SK-N-SH (cell line): ENCODE measurements at regions not wholly inside any gene's neighbourhood (a gene's known extent, or its start where the extent isn't known, plus 50 kb on each side); places are given as distances from the start of the nearest gene placed in this dataset.

ENCODE experiments used
- CTCF ChIA-PET: fragments of 300-600, 350-600 bp; formaldehyde crosslinking; extraction: SDS; loops from one replicate; lab custom pipeline; 2021; lab: Yijun Ruan, JAX
- POLR2A ChIA-PET: fragments of 350-600 bp; sonication (Branson Sonifier 250); formaldehyde crosslinking; extraction: SDS; loops from one replicate; lab custom pipeline; 2020; ENCODE audit warnings: antibody characterized with exemption, inconsistent platforms; lab: Yijun Ruan, JAX
- DNase-seq: peaks from one replicate; pipeline ENCODE4 v3.0.0; 2012
- H2AFZ ChIP-seq: fragments of 200-600 bp; sonication (generic); 2 replicates; pipeline ENCODE4 v1.8.1; 2016; ENCODE audit warnings: antibody characterized with exemption, mild to moderate bottlenecking, low read depth
- H3F3A ChIP-seq: fragments of 200-600 bp; sonication (generic); replicated peaks from 2 replicates; pipeline ENCODE3; 2016; ENCODE audit warnings: antibody characterized with exemption, mild to moderate bottlenecking; ENCODE audit not compliant: insufficient read depth
- H3K27ac ChIP-seq, 2 experiments: fragments of 200-500 bp in 1 of 2; fragments of 200-600 bp in 1 of 2; sonication (Bioruptor generic) in 1 of 2; sonication (generic), shearing (Covaris generic) in 1 of 2; 2 replicates each; pipeline versions ENCODE4 v1.5.1 to v1.6.1; 2014 to 2016; ENCODE audit warnings: low read depth in 2 of 2, inconsistent platforms in 1 of 2, low read length in 1 of 2, mild to moderate bottlenecking in 1 of 2, mixed read lengths in 1 of 2
- H3K27me3 ChIP-seq: fragments of 200-600 bp; sonication (generic), shearing (Covaris generic); 2 replicates; pipeline ENCODE4 v1.6.1; 2016; ENCODE audit warnings: mixed run types; ENCODE audit not compliant: insufficient read depth
- H3K36me3 ChIP-seq, 2 experiments: fragments of 200-500 bp in 1 of 2; fragments of 200-600 bp in 1 of 2; sonication (Bioruptor generic) in 1 of 2; sonication (generic) in 1 of 2; replicated peaks in 1 of 2; 2 replicates each; pipeline versions ENCODE3 to v1.5.1; 2014 to 2016; ENCODE audit warnings: low read length in 1 of 2, mild to moderate bottlenecking in 1 of 2; ENCODE audit not compliant: insufficient read depth in 2 of 2, control insufficient read depth in 1 of 2
- H3K4me1 ChIP-seq, 2 experiments: fragments of 200-500 bp in 1 of 2; fragments of 200-600 bp in 1 of 2; sonication (Bioruptor generic) in 1 of 2; sonication (generic), shearing (Covaris generic) in 1 of 2; 2 replicates each; pipeline versions ENCODE4 v1.5.1 to v1.6.1; 2014 to 2016; ENCODE audit warnings: low read depth in 1 of 2, low read length in 1 of 2, mixed run types in 1 of 2; ENCODE audit not compliant: insufficient read depth in 2 of 2, control insufficient read depth in 1 of 2
- H3K4me2 ChIP-seq: fragments of 200-600 bp; sonication (generic), shearing (Covaris generic); 2 replicates; pipeline ENCODE4 v1.6.1; 2017; ENCODE audit warnings: mixed run types
- H3K4me3 ChIP-seq, 2 experiments: fragments of 200-500 bp in 1 of 2; fragments of 200-600 bp in 1 of 2; sonication (Bioruptor generic) in 1 of 2; sonication (generic), shearing (Covaris generic) in 1 of 2; 2 replicates each; pipeline versions ENCODE4 v1.5.1 to v1.8.1; 2014 to 2016; ENCODE audit warnings: low read depth in 2 of 2, inconsistent platforms in 1 of 2, low read length in 1 of 2, mild to moderate bottlenecking in 1 of 2, mixed read lengths in 1 of 2, moderate library complexity in 1 of 2
- H3K79me2 ChIP-seq: fragments of 200-600 bp; sonication (generic); 2 replicates; pipeline ENCODE4 v1.8.1; 2017; ENCODE audit warnings: mild to moderate bottlenecking; ENCODE audit not compliant: insufficient read depth
- H3K9ac ChIP-seq: fragments of 200-600 bp; sonication (generic); 2 replicates; pipeline ENCODE4 v1.6.1; 2017; ENCODE audit warnings: mixed run types
- H3K9me2 ChIP-seq: fragments of 200-600 bp; sonication (generic); 2 replicates; pipeline ENCODE4 v1.6.1; 2017; ENCODE audit warnings: mixed run types
- H3K9me3 ChIP-seq: fragments of 200-600 bp; sonication (generic); 2 replicates; pipeline ENCODE4 v1.6.1; 2017; ENCODE audit warnings: mixed run types, mild to moderate bottlenecking, moderate library complexity
- H4K20me1 ChIP-seq: fragments of 200-600 bp; sonication (generic); 2 replicates; pipeline ENCODE4 v1.6.1; 2017; ENCODE audit warnings: mild to moderate bottlenecking, mixed run types; ENCODE audit not compliant: insufficient read depth
- CTCF ChIP-seq: fragments of 200-600 bp; sonication (generic); IDR thresholded peaks from 2 replicates; pipeline ENCODE4 v1.6.1; 2017; ENCODE audit warnings: antibody characterized with exemption, mild to moderate bottlenecking, moderate library complexity
- ELF1 ChIP-seq: IDR thresholded peaks from 2 replicates; pipeline ENCODE4 v1.4.0; 2012
- GABPA ChIP-seq: IDR thresholded peaks from 2 replicates; pipeline ENCODE4 v1.4.0; 2012; ENCODE audit warnings: low read depth, mild to moderate bottlenecking
- MAX ChIP-seq: IDR thresholded peaks from 2 replicates; pipeline ENCODE4 v1.4.0; 2012; ENCODE audit warnings: low read depth
- MEF2A ChIP-seq: IDR thresholded peaks from 2 replicates; pipeline ENCODE4 v1.4.0; 2012; ENCODE audit warnings: low read depth, borderline replicate concordance
- RAD21 ChIP-seq: IDR thresholded peaks from 2 replicates; pipeline ENCODE4 v1.6.1; 2012; ENCODE audit warnings: mild to moderate bottlenecking, low read length
- RFX5 ChIP-seq: IDR thresholded peaks from 2 replicates; pipeline ENCODE4 v1.6.1; 2012; ENCODE audit warnings: mild to moderate bottlenecking, improper control_type of control experiment, low read length
- SIN3A ChIP-seq: IDR thresholded peaks from 2 replicates; pipeline ENCODE4 v1.6.1; 2012; ENCODE audit warnings: low read depth, mild to moderate bottlenecking, low read length, moderate library complexity, borderline replicate concordance
- YY1 ChIP-seq: IDR thresholded peaks from 2 replicates; pipeline ENCODE4 v1.4.0; 2012; ENCODE audit warnings: low read depth, mild to moderate bottlenecking
- ZBTB33 ChIP-seq: IDR thresholded peaks from 2 replicates; pipeline ENCODE4 v1.4.0; 2012; ENCODE audit warnings: low read depth, borderline replicate concordance
- WGBS: methylation state at CpG from one replicate; pipeline ENCODE4 v1.1.6; 2017; ENCODE audit warnings: low lambda C conversion rate; 5-methylcytosine and 5-hydroxymethylcytosine counted together
- TF ChIP-seq, protein P1 (sequence below): IDR thresholded peaks from 2 replicates; pipeline ENCODE4; 2012

- TF ChIP-seq MEF2A: no peak
- no peak for TF ChIP-seq ELF1
- TF ChIP-seq ZBTB33: no peak
- peak; percentile 89 for TF ChIP-seq CTCF
- TF ChIP-seq RAD21: peak; percentile 84
- TF ChIP-seq RFX5: no peak
- no peak for TF ChIP-seq SIN3A
Measured at GRCh38 chr4:100093091-100093866, 97.0 kb downstream of the DDIT4L start (continued).

- H3K4me1 ChIP-seq: no peaks in the 10 kb centered on the region
- ChIA-PET POLR2A (no interaction called here), CTCF (interaction anchor here (1.0 to 1.3 kb wide), 3 partner anchors 8 to 90 kb away, joined by 3 to 4 read pairs (median 4); no protein-coding TSS in a partner anchor)
- no peaks in the 10 kb centered on the region for H3K36me3 ChIP-seq
- TF ChIP-seq YY1 (no peak), MAX (no peak), GABPA (no peak)
- TF ChIP-seq, protein P1, sequence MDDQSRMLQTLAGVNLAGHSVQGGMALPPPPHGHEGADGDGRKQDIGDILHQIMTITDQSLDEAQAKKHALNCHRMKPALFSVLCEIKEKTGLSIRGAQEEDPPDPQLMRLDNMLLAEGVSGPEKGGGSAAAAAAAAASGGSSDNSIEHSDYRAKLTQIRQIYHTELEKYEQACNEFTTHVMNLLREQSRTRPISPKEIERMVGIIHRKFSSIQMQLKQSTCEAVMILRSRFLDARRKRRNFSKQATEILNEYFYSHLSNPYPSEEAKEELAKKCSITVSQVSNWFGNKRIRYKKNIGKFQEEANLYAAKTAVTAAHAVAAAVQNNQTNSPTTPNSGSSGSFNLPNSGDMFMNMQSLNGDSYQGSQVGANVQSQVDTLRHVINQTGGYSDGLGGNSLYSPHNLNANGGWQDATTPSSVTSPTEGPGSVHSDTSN: no peak
- H3K4me2 ChIP-seq: no peak overlapping the region
- no peak overlapping the region for H2AFZ ChIP-seq
- H3K79me2 ChIP-seq: no peaks in the 10 kb centered on the region
- no peaks in the 10 kb centered on the region for H3K9me2 ChIP-seq
- H3K9ac ChIP-seq: no peak overlapping the region
- H4K20me1 ChIP-seq: no peaks in the 10 kb centered on the region
- no peaks in the 10 kb centered on the region for H3K27me3 ChIP-seq
- no peak overlapping the region for H3K27ac ChIP-seq
- 71% methylated on average over 3 of the region's 3 CpGs for WGBS
- DNase-seq: no peak
- H3F3A ChIP-seq: no peaks in the 10 kb centered on the region
- no peaks in the 10 kb centered on the region for H3K9me3 ChIP-seq
- H3K4me3 ChIP-seq: no peak overlapping the region
Measured at GRCh38 chr4:100087743-100088142, 102.5 kb downstream of the DDIT4L start.
